DMS153 treated with DMSO at 0.1 percent for 48 hours (cell line): ENCODE measurements at regions not wholly inside any gene's neighbourhood (a gene's known extent, or its start where the extent isn't known, plus 50 kb on each side); places are given as distances from the start of the nearest gene placed in this dataset.

Experiments
- DNase-seq: peaks from one replicate; lab custom pipeline; 2025; ENCODE audit not compliant: unreplicated experiment; lab: John Stamatoyannopoulos, UW

DNA sequence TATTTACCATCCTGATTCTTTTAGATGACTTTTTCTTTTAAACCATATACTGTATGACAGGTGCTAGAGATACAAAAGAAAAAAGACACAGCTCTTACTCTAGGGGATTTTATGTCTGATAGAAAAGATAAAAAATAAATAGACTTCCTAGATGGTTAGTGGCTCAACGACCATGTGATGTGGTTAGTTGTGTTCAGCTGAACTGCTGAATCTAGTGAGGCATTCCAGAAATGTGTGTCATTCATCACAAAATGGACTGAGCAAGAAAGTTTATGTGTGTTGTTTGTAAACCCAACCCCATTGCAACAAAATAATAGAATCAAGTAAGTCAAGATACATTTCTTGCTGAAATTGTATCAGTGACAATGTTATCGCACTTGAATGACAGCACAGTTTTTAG, 205.8 kb upstream of the LYPLAL1 start:
- DNase-seq = no peak

DNA sequence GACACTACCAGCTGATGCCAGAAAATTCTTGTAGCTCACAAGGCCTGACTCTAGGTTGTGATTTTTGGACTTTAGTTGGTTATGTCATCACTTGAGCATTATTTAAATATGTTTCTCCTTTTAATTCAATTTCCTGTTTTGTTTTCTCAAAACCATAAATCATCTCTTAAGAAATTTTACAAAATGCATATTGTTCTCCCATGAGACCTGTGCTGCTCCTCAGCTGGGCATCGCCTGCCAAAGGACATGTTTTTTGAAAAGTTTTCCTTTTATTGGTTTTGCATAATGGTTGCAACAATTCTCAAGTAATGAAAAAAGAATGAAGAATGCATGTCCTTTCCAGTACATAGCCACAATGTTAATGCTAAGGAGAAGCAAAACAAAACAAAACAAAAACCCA, 204.7 kb upstream of the LYPLAL1 start:
- DNase-seq = no peak

DNA sequence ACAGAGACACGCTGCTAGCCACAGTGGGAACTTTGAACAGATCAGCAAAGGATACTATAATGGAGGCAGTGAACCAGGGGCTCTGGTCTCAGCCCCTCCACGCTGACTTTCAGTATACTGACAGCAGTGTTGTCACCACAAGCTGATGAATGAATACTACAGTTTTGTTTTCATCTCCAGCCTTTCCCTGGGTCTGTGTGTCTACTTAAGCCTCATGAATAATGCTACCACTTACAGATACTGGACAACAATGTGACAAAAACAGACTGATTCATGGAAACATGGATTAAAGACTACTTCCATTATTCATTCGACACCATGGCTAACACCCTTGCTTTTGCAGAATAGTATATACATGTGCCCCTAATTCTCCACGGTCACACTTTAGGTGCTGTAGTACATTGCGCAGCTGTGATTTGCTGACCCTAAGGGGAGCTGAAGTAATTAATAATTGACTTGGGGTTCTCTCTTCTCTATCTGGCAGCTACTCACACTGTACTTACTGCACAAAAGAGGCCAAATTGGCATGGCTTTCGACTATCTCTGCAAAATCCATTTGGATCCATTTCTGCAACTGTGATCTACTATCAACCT, 203.2 kb upstream of the LYPLAL1 start:
- DNase-seq = no peak

DNA sequence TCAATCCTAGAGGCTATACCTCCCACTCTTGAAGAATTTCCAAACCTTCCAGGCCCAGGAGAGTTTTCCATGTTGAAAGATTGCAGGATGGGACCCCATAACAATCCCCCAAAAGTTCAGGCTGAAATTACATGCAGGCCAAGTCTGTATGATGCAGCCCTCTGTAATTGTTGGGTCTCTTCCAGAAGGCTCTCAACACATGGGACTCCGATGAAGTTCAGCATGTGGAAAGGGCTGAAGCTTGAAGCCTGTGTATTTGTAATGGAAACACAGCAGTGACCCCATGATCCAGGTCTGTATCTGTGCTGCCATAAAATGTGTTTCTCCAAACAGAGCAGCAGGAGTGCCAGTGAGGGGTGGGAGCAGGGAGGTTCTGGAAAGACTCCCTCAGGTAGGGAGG, 202.5 kb upstream of the LYPLAL1 start:
- DNase-seq = no peak

DNA sequence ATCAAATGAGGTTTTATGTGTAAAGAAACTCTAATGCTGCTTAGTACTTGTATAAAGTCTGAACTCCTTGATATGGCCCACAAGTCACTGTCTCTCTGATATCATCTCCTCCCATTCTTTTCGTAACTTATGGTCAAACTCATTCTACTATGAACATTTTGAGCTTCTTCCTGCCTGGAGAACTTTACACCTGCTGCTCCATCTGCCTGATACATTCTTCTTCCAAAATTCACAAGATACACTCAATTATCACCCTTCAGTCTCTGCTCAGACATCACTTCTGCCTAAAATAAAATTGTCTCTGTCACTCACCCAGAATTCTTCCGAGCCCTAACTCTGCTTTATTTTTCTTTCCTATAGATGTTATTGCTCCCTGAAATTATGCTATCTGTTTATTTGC, 192.8 kb upstream of the LYPLAL1 start:
- no peak for DNase-seq

DNA sequence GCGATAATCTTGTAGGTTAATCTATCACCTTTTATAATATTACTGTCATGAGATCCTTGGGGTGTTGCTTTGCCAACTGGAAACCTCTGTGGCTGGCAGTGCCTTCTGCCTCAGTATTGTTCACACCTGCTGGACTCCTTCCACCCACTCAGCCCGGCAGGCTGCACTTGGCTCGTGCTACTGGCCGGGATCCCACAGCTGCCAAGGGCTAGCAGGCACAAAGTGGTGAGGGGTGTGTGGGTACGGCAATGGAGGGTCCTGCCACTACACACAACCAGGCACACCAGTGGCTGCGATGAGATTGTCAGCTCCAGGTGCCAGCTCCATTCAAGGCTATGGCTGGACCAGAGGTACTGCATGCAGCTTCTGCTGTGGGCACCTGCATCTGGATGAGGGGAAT, 191.2 kb upstream of the LYPLAL1 start:
- no peak for DNase-seq

DNA sequence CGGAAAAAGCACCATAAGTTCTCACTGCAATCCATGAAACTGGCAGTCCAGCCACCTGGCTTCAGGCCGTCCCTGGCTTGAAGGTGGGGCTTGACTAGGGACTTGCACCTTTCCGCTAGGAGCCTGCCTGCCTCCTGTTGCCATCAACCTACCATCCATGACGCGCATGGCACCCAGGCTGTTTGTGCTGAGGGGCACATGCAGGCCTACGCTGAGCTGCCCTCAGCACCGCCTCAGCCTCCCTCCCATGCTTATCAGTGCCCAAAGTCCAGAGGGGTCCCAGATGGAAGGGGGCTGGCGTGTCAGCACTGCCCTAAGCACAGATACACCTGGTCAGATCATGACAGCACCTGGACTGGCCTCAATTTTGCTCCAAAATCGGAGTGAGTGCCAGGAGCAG, 190.2 kb upstream of the LYPLAL1 start:
- DNase-seq = no peak

DNA sequence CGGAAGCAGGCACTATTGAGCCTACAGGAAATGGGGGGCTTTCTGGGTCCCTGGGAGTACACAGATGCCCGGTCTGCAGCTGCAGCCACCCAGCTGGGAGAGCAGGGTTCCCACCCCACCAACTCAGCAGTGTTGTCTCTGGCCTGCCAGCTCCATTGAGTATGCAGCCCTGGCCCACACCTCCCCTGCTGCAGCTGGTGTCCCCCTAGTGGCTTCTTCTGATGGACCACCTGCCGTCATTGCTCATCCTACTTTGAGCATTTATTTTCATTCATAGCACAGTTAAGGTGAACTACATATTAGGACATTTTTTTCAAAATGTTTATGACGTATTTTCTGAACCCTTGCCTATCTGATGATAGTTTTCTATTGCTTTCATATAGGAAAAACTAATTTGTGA, 189.8 kb upstream of the LYPLAL1 start:
- DNase-seq = no peak

DNA sequence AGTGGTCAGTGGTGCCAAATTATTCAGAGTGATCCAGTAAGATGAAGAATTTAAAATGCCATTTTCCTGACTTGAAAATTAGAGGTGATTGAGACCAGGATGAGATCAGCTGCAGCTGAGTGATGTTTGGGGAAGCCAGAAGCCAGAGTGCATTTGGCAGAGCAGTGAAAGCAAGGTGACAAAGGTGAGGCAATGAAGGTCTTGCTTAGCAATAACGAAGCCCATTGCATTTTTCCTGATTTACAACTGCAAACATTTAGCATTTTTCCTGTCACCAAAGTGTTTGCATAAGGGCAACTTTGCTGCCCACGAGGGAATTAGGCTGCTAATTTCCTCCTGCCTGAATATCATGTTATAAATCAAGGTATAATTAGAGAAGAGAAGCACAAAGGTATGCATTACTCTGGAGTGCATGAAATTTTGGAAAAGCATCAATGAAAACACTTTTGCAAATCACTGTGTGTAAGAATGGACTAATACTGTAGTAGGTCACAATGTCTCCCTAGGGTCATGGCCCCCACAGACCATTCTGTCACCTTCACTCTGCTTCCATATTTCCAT, 188.2 kb upstream of the LYPLAL1 start:
- DNase-seq = no peak

DNA sequence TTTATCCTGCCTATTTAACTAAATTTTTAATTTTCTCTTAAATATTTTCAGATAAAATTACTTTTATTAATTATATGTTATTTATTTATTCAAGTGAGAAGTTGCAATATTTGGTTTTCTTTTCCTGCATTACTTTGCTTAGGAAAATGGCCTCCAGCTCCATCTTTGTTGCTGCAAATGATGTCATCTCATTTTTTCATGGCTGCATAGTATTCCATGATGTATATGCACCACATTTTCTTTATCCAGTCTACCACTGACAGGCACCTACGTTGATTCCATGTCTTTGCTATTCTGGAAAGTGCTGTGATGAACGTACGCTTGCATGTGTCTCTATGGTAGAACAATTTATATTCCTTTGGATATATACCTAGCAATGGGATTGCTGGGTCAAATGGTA, 186.9 kb upstream of the LYPLAL1 start:
- no peak for DNase-seq

DNA sequence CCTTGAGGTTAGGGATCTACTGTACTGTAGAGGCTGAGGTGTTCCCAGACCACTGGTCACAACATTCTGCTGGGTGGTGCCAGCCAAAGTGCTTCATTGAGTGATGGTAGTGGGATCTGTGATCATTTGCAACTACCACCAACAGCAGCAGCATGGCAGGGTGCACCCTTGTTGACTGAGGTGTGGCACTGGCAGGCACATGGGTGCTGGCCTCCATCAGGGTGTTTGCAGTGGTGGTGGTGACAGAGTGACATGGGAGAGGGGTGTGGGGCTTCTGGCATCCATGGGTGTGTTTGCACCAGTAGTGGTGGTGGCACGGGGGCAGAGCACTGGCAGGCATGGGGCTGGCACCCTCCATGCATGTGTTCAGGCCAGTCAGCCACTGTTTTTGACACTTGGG, 183.7 kb upstream of the LYPLAL1 start:
- no peak for DNase-seq

DNA sequence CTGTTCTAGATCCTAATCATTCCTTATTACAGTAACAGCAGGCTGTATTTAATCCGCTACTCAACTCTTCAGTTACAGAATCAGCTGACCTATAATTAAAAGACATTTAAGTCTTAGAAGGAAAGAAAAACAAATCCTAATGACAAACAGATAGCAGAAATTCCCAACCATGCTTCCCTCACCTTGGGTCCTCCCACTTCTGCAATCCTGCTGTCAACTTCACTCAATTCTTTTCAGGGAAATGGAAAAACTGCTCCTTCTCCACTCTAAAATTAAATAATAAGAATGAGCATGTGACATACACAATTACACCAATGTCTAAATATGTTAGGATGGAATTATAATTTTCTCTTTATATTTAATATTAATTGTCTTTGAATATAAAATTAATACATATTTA, 182.6 kb upstream of the LYPLAL1 start:
- DNase-seq = no peak

DNA sequence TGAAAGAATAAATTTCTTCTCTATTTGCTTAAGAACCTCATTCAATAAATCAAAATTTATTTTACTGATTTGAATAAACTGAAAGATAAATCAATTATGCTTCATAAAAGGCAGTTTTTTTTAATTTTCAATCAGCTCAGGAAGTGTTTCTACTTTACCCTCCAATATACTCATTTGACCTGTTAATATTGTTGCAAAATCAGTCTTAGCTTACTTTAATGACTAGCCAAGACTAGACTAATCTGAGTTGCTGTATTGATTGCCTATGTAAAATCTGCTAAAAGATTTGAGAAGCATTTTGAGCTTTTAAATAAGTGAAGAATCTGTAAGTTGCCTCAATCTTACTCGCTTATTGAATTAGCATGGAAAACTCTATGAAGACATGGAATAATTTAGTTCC, 179.1 kb upstream of the LYPLAL1 start:
- no peak for DNase-seq

DNA sequence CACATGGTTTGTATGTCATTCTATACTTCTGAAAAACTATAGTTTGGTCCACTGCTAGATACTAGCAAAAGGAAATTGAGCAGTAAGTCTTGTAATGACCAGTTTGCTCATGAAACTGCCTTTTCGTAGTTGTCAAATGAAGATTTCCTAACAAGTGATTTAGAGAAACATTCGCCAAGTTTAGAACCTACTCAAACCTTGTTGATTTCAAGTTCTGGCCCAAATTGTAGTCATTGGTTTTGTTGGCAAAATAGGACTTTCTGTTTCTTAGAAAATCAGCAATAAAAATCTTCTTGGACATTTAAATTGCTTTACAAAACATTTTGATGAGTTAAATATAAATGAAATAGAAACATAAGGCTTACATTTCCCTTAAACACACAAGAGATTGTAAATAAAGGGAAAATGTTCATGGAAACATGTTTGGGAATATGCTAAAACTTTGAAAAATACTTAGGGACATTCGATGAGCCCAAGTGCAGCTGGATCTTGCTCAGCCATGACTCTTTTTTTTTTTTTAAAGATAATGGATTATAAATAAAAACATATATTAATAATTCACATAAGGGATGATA, 178.5 kb upstream of the LYPLAL1 start:
- DNase-seq = no peak

DNA sequence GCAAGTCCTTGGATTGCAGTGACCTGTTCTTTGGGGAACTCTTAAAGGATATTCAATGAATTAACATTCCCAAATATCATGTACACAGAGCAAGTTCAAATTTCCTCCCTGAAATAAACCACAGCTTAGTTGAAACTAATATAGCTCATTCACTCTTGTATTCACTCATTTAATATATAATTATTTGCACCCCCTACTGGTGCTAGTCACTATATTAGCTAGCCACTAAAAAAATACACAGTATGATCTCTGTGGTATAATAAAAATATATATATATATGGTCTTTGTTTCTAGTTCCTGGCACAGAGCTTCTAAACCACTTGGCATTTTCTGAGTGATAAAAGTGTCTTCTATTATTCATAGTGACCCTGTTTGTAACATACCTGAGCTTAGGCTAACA, 177.3 kb upstream of the LYPLAL1 start:
- DNase-seq = no peak

DNA sequence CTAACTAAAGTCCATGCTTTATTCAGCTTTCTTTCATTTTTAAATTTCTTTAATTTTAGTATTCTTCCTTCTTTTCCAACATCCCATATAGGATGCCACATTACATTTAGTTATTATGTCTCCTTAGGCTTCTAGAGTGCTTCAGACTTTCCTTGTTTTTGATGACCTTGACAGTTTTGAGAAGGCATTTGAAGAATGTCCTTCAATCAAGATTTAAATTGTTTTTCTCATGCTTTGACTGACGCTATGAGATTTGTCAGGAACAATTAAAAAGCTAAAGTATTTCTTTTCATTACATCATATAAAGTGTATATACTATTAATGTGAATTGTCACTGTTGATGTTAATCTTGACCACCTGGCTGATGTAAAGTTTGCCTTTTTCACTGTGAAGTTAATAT, 173.7 kb upstream of the LYPLAL1 start:
- DNase-seq = no peak

DNA sequence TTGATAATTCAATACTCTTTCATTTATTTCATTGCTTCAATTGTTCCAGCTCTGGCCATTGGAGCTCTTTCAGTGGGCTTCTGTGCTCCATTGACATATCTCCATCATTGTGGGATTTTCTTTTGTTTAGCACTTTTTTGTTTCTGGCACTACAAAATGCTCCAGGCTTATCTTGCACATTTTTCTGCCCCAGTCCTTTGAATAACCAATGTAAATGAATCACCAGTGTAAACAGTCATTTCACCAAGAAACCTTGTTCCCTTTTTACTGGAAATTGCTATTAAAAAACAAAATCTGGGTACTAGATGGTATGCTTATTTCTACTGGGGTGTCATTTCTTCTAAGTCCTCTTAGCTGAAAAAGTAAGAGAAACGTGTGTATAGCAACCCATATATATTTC, 173.0 kb upstream of the LYPLAL1 start:
- no peak for DNase-seq

DNA sequence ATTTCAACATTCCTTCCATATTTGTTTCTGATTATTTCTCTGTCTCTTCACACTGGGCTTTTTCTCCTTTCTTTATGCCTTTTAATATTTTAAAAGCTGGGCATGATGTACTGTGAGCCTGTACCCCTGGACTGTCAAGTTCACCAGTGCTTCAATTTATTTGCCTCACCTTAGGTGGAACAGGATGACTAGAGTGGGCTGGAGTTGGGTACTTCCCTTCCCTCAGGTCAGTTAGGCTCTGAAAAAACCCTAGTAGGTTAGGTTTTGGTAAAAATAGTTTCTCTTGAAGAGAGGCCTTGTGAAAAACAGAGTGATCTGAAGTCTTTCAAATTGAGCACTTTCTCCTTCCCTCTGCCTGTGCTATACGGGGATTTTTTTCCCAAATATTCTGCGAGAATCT, 163.0 kb upstream of the LYPLAL1 start:
- no peak for DNase-seq

DNA sequence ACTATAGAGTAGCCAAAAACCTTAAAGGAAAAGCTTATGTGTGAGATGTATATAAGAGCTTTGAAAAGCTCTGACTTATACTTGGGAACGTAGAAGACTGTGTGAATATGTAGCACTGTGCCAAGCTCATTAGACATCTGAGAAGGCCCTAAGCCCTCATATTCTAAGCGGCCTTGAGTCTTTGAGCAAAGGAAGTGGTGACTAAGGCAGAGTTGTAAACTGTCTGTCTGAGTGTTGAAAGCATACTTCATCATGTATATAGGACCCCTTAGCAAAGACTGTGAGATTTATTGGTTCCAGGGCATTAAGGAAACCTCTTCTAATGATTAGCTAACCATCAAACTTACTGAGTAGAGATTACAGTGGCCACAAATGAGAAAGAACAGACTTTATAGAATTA, 153.3 kb upstream of the LYPLAL1 start:
- DNase-seq = no peak

DNA sequence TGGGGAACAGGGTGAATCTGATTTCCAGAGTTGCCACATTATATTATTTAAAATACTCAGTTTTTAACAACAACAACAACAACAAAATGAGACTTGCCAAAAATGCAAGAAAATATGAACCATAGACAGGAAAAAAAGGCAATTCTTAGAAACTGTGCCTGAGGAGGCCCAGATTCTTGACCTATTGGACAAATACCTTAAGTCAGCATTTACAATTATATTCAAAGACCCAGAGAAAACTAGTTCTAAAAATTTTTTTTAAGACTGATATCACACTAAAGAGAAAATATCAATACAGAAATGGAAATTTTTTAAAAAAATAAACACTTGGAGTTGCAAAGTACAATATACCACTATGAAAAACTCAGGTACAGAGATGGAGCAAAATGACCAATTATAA, 152.8 kb upstream of the LYPLAL1 start:
- no peak for DNase-seq

DNA sequence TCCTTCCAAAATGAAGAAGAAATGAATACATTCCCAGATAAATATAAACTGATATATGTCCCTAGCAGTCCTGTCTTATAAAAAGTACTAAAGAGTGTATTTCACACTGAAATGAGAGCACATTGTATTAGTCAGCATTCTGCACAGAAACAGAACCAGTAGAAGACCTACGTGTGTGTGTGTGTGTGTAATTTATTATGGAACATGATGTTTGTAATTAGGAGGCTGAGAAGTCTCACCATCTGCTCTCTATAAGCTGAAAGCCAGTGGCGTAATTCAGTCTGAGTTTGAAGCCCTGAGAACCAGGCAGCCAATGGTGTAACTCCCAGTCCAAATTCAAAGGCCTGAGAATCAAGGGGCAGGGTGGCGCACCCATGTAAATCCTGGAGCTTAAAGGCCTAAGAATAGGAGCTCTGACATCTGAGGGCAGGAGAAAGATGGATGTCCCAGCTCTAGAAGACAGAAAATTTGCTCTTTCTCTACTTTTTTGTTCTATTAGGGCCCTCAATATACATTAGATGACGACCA, 146.5 kb upstream of the LYPLAL1 start:
- DNase-seq = no peak

DNA sequence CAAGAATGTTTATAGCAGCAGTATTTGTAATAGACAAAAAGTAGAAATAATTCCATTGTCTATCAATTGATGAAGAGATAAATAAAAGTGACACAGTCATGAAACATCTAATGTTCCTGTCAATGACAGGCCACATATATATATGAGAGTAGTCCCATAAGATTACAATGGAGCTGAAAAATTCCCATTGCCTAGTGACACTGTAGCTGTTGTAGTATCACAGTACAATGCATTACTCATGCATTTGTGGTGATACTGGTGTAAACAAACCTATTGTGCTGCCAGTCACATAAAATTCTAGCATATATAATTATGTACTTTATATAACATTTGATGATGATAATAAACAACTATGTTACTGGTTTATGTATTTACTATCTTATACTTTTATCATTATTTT, 141.9 kb upstream of the LYPLAL1 start:
- DNase-seq = no peak

DNA sequence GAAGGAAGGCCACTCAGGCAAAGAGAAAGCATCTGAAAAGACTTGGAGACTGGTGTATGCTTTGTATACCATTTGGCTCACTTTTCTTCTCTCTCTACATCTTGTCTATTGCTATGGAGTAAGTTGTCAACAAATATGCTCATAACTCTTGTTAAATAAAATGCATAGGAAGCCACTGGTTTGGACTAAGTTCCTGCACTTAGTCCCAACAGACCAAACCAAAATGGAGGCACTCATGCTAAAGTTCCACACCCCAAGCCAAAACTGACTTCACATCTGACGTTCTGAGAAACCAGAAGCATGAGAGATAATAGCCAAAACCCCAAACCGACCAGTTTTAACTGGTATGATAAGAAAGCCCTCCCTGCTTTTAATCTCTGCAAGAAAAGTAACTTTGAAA, 135.3 kb upstream of the LYPLAL1 start:
- DNase-seq = no peak
